ENCODE measurements at regions not wholly inside any gene's neighbourhood (a gene's known extent, or its start where the extent isn't known, plus 50 kb on each side); places are given as distances from the start of the nearest gene placed in this dataset.

DNA sequence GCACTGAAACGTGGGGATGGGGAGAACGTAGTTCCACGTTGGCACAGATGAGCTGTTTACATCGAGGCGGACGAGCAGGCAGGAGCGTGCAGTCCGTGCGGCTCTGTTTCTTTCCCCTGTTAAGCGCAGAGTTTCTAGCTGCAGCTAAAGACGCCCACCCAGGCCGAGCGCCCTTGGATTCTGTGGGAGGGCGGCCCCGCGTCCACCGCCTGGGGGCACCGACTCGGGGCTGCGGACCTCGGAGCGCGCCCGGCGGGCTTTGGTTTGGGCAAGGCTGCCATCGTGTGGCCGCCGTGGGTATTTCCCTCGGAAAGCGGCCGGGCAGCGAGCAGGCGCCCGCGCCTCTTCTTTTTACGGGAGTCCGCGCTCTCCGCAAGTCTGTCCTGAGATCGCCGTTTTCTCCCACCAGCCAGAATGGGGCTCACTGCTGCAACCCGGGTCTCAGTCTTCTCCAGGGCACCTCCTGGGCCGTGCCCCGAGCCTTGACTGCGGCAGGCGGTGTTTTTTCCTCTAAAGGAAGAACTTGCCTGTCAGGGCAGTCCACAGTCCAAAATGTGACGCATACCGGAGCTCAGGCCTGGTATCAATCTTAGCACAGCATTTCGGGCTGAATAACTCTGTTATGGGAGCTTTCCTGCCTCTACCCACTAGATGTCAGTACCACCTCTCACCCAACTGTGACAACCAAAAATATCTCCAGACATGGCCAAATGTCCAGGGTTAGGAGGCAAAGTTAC lies 219.9 kb upstream of the IGF1R start:
- Histone ChIP-seq H3K4me2 (ENCODE audit: insufficient read depth, low read length) (peak overlapping the region; percentile 63), H3K4me1 (replicated peaks in 1 of 2; ENCODE audit: control insufficient read depth in 2 of 2, insufficient read depth in 2 of 2, low read length in 2 of 2) (peaks cover 0 to 8% of the 10 kb centered on the region in 2 experiments; a peak in 2 of 5 replicates), H3K4me3 (no peak overlapping the region), H2AFZ (ENCODE audit: low read depth, low read length) (0 out of 2 replicates have a peak overlapping the region, but pooled peaks have one; percentile 38), H3K79me2 (ENCODE audit: control insufficient read depth, insufficient read depth, low read length) (no peaks in the 10 kb centered on the region), H3K36me3 (ENCODE audit: control insufficient read depth, insufficient read depth, low read length) (no peaks in the 10 kb centered on the region), H3K27me3 (ENCODE audit: control insufficient read depth in 2 of 2, insufficient read depth in 2 of 2, low read length in 2 of 2) (peaks cover 2 to 13% of the 10 kb centered on the region in 2 experiments; a peak in 2 of 5 replicates), H4K20me1 (replicated peaks; ENCODE audit: control insufficient read depth, insufficient read depth, low read length) (no peaks in the 10 kb centered on the region), H3K9ac (ENCODE audit: insufficient read depth in 1 of 2, low read depth in 2 of 2, low read length in 2 of 2) (no peak overlapping the region), H3K9me1 (ENCODE audit: control insufficient read depth, insufficient read depth, low read length) (no peaks in the 10 kb centered on the region), H3K27ac (ENCODE audit: extremely low read depth, low read depth, low read length) (no peak overlapping the region), H3K9me3 (replicated peaks; ENCODE audit: control insufficient read depth, insufficient read depth, low read depth, low read length) (no peaks in the 10 kb centered on the region)
- DNase-seq (ENCODE audit: extremely low read depth in 1 of 4, low spot score in 3 of 4) (peak; percentile 61 to 81 (median 78)), FAIRE-seq (peak; percentile 23), ATAC-seq (peak; percentile 97)
- in situ Hi-C loops (cut with MboI), result loop anchor here (5.0 kb wide), 1 partner anchor 521 kb away; no protein-coding TSS in a partner anchor
- WGBS (ENCODE audit: insufficient coverage, low coverage, missing lambda C conversion rate), result 12% methylated on average over 37 of the region's 49 CpGs
- BruUV-seq (replicated peaks), result no TSS peak
- CTCF ChIA-PET (ENCODE audit: low intra/inter-chr PET ratio), result interaction anchor here (0.7 kb wide), 1 partner anchor 117 kb away, joined by 5 read pairs; no protein-coding TSS in a partner anchor
- intact Hi-C loops (cut with micrococcal nuclease), result loop anchor here (2.0 kb wide), 1 partner anchor 118 kb away; no protein-coding TSS in a partner anchor
- POLR2A ChIA-PET, result interaction anchor here (1.2 kb wide), 1 partner anchor 117 kb away, joined by 4 read pairs; no protein-coding TSS in a partner anchor
- TF ChIP-seq SMC3 (conservative IDR thresholded peaks at IDR 0.05; ENCODE audit: insufficient read depth, low read depth, low read length), result 0 out of 2 replicates have a peak, but pooled peaks have one; percentile 29
- TF ChIP-seq, protein P1, sequence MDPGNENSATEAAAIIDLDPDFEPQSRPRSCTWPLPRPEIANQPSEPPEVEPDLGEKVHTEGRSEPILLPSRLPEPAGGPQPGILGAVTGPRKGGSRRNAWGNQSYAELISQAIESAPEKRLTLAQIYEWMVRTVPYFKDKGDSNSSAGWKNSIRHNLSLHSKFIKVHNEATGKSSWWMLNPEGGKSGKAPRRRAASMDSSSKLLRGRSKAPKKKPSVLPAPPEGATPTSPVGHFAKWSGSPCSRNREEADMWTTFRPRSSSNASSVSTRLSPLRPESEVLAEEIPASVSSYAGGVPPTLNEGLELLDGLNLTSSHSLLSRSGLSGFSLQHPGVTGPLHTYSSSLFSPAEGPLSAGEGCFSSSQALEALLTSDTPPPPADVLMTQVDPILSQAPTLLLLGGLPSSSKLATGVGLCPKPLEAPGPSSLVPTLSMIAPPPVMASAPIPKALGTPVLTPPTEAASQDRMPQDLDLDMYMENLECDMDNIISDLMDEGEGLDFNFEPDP (CRISPR knock-in tag; IDR thresholded peaks at IDR 0.05), result no peak
- no peak for TF ChIP-seq GABPB2 (CRISPR knock-in tag; conservative IDR thresholded peaks at IDR 0.05)
- no peak for TF ChIP-seq ZNF830 (CRISPR knock-in tag; IDR thresholded peaks at IDR 0.05)
- TF ChIP-seq, protein P2, sequence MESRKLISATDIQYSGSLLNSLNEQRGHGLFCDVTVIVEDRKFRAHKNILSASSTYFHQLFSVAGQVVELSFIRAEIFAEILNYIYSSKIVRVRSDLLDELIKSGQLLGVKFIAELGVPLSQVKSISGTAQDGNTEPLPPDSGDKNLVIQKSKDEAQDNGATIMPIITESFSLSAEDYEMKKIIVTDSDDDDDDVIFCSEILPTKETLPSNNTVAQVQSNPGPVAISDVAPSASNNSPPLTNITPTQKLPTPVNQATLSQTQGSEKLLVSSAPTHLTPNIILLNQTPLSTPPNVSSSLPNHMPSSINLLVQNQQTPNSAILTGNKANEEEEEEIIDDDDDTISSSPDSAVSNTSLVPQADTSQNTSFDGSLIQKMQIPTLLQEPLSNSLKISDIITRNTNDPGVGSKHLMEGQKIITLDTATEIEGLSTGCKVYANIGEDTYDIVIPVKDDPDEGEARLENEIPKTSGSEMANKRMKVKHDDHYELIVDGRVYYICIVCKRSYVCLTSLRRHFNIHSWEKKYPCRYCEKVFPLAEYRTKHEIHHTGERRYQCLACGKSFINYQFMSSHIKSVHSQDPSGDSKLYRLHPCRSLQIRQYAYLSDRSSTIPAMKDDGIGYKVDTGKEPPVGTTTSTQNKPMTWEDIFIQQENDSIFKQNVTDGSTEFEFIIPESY (CRISPR knock-in tag; IDR thresholded peaks at IDR 0.05), result 0 out of 2 replicates have a peak, but pooled peaks have one; percentile 15
- TF ChIP-seq CAMTA2 (CRISPR knock-in tag; conservative IDR thresholded peaks at IDR 0.05), result no peak
- no peak for TF ChIP-seq ETV5 (CRISPR knock-in tag; IDR thresholded peaks at IDR 0.05; ENCODE audit: low read depth)
- TF ChIP-seq, protein P3, sequence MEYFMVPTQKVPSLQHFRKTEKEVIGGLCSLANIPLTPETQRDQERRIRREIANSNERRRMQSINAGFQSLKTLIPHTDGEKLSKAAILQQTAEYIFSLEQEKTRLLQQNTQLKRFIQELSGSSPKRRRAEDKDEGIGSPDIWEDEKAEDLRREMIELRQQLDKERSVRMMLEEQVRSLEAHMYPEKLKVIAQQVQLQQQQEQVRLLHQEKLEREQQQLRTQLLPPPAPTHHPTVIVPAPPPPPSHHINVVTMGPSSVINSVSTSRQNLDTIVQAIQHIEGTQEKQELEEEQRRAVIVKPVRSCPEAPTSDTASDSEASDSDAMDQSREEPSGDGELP (CRISPR knock-in tag; IDR thresholded peaks at IDR 0.05; ENCODE audit: borderline replicate concordance), result no peak
- TF ChIP-seq ZNF77 (CRISPR knock-in tag; IDR thresholded peaks at IDR 0.05), result no peak
- TF ChIP-seq ZC3H11A (IDR thresholded peaks at IDR 0.05; ENCODE audit: low read depth, low read length), result no peak
- TF ChIP-seq BMI1 (IDR thresholded peaks at IDR 0.05; ENCODE audit: low read length), result no peak
- no peak for TF ChIP-seq KDM5B (IDR thresholded peaks at IDR 0.05; ENCODE audit: insufficient replicate concordance, low read depth, low read length)
- no peak for TF ChIP-seq HSF4 (CRISPR knock-in tag; IDR thresholded peaks at IDR 0.05; ENCODE audit: borderline replicate concordance)
- TF ChIP-seq, protein P4, sequence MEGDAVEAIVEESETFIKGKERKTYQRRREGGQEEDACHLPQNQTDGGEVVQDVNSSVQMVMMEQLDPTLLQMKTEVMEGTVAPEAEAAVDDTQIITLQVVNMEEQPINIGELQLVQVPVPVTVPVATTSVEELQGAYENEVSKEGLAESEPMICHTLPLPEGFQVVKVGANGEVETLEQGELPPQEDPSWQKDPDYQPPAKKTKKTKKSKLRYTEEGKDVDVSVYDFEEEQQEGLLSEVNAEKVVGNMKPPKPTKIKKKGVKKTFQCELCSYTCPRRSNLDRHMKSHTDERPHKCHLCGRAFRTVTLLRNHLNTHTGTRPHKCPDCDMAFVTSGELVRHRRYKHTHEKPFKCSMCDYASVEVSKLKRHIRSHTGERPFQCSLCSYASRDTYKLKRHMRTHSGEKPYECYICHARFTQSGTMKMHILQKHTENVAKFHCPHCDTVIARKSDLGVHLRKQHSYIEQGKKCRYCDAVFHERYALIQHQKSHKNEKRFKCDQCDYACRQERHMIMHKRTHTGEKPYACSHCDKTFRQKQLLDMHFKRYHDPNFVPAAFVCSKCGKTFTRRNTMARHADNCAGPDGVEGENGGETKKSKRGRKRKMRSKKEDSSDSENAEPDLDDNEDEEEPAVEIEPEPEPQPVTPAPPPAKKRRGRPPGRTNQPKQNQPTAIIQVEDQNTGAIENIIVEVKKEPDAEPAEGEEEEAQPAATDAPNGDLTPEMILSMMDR (IDR thresholded peaks at IDR 0.05 in 2 of 3, conservative IDR thresholded peaks at IDR 0.05 in 1 of 3; ENCODE audit: insufficient read depth in 2 of 3, low read depth in 1 of 3, low read length in 3 of 3), result peak; percentile 65 to 77 (median 69)
- peak; percentile 28 to 60; a peak in 2 of 4 replicates for TF ChIP-seq RAD21 (CRISPR knock-in tag; conservative IDR thresholded peaks at IDR 0.05 in 1 of 2, IDR thresholded peaks at IDR 0.05 in 1 of 2)
